ENCODE measurements at regions not wholly inside any gene's neighbourhood (a gene's known extent, or its start where the extent isn't known, plus 50 kb on each side); places are given as distances from the start of the nearest gene placed in this dataset.

GRCh38 chr1:90201467-90202358, 206.8 kb downstream of the ZNF326 start:
- no peak for TF ChIP-seq POLR2AphosphoS5 (IDR thresholded peaks at IDR 0.05; ENCODE audit: low read depth)
- TF ChIP-seq, protein P1, sequence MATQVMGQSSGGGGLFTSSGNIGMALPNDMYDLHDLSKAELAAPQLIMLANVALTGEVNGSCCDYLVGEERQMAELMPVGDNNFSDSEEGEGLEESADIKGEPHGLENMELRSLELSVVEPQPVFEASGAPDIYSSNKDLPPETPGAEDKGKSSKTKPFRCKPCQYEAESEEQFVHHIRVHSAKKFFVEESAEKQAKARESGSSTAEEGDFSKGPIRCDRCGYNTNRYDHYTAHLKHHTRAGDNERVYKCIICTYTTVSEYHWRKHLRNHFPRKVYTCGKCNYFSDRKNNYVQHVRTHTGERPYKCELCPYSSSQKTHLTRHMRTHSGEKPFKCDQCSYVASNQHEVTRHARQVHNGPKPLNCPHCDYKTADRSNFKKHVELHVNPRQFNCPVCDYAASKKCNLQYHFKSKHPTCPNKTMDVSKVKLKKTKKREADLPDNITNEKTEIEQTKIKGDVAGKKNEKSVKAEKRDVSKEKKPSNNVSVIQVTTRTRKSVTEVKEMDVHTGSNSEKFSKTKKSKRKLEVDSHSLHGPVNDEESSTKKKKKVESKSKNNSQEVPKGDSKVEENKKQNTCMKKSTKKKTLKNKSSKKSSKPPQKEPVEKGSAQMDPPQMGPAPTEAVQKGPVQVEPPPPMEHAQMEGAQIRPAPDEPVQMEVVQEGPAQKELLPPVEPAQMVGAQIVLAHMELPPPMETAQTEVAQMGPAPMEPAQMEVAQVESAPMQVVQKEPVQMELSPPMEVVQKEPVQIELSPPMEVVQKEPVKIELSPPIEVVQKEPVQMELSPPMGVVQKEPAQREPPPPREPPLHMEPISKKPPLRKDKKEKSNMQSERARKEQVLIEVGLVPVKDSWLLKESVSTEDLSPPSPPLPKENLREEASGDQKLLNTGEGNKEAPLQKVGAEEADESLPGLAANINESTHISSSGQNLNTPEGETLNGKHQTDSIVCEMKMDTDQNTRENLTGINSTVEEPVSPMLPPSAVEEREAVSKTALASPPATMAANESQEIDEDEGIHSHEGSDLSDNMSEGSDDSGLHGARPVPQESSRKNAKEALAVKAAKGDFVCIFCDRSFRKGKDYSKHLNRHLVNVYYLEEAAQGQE (IDR thresholded peaks at IDR 0.05; ENCODE audit: unreplicated experiment) = no peak
- TF ChIP-seq STAT1 (IDR thresholded peaks at IDR 0.05; ENCODE audit: unreplicated experiment) = no peak
- TF ChIP-seq ZNF331 (CRISPR knock-in tag; IDR thresholded peaks at IDR 0.05; ENCODE audit: low read depth) = no peak
- no peak for TF ChIP-seq CTCF (conservative IDR thresholded peaks at IDR 0.05; ENCODE audit: low read depth in 2 of 2)
- no peak for TF ChIP-seq NANOG (IDR thresholded peaks at IDR 0.05; ENCODE audit: borderline replicate concordance)
- no peak for TF ChIP-seq ZNF114 (CRISPR knock-in tag; IDR thresholded peaks at IDR 0.05)
- TF ChIP-seq EZH2 (IDR thresholded peaks at IDR 0.05; ENCODE audit: low read depth, unreplicated experiment) = no peak
- TF ChIP-seq, protein P2, sequence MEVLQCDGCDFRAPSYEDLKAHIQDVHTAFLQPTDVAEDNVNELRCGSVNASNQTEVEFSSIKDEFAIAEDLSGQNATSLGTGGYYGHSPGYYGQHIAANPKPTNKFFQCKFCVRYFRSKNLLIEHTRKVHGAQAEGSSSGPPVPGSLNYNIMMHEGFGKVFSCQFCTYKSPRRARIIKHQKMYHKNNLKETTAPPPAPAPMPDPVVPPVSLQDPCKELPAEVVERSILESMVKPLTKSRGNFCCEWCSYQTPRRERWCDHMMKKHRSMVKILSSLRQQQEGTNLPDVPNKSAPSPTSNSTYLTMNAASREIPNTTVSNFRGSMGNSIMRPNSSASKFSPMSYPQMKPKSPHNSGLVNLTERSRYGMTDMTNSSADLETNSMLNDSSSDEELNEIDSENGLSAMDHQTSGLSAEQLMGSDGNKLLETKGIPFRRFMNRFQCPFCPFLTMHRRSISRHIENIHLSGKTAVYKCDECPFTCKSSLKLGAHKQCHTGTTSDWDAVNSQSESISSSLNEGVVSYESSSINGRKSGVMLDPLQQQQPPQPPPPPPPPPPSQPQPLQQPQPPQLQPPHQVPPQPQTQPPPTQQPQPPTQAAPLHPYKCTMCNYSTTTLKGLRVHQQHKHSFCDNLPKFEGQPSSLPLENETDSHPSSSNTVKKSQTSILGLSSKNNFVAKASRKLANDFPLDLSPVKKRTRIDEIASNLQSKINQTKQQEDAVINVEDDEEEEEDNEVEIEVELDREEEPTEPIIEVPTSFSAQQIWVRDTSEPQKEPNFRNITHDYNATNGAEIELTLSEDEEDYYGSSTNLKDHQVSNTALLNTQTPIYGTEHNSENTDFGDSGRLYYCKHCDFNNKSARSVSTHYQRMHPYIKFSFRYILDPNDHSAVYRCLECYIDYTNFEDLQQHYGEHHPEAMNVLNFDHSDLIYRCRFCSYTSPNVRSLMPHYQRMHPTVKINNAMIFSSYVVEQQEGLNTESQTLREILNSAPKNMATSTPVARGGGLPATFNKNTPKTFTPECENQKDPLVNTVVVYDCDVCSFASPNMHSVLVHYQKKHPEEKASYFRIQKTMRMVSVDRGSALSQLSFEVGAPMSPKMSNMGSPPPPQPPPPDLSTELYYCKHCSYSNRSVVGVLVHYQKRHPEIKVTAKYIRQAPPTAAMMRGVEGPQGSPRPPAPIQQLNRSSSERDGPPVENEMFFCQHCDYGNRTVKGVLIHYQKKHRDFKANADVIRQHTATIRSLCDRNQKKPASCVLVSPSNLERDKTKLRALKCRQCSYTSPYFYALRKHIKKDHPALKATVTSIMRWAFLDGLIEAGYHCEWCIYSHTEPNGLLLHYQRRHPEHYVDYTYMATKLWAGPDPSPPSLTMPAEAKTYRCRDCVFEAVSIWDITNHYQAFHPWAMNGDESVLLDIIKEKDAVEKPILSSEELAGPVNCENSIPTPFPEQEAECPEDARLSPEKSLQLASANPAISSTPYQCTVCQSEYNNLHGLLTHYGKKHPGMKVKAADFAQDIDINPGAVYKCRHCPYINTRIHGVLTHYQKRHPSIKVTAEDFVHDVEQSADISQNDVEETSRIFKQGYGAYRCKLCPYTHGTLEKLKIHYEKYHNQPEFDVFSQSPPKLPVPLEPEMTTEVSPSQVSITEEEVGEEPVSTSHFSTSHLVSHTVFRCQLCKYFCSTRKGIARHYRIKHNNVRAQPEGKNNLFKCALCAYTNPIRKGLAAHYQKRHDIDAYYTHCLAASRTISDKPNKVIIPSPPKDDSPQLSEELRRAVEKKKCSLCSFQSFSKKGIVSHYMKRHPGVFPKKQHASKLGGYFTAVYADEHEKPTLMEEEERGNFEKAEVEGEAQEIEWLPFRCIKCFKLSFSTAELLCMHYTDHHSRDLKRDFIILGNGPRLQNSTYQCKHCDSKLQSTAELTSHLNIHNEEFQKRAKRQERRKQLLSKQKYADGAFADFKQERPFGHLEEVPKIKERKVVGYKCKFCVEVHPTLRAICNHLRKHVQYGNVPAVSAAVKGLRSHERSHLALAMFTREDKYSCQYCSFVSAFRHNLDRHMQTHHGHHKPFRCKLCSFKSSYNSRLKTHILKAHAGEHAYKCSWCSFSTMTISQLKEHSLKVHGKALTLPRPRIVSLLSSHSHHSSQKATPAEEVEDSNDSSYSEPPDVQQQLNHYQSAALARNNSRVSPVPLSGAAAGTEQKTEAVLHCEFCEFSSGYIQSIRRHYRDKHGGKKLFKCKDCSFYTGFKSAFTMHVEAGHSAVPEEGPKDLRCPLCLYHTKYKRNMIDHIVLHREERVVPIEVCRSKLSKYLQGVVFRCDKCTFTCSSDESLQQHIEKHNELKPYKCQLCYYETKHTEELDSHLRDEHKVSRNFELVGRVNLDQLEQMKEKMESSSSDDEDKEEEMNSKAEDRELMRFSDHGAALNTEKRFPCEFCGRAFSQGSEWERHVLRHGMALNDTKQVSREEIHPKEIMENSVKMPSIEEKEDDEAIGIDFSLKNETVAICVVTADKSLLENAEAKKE (CRISPR knock-in tag; IDR thresholded peaks at IDR 0.05) = no peak
- TF ChIP-seq ETS1 (IDR thresholded peaks at IDR 0.05) = no peak
- TF ChIP-seq EZH2phosphoT487 (IDR thresholded peaks at IDR 0.05; ENCODE audit: unreplicated experiment) = no peak
- TF ChIP-seq JUNB (IDR thresholded peaks at IDR 0.05; ENCODE audit: unreplicated experiment) = no peak
- TF ChIP-seq CREB1 (CRISPR knock-in tag; IDR thresholded peaks at IDR 0.05; ENCODE audit: low read depth) = no peak
- H3K4me3 ChIP-seq = no peak overlapping the region
- H3K27ac ChIP-seq (ENCODE audit: low read depth) = no peak overlapping the region
- H3K79me2 ChIP-seq (replicated peaks; ENCODE audit: insufficient read depth) = no peaks in the 10 kb centered on the region
- no peak overlapping the region for H3K4me2 ChIP-seq
- Mint-ChIP-seq H3K9me3 (no peaks in the 10 kb centered on the region), H3K4me3 (no peak overlapping the region), H3K4me1 (peaks cover 13% of the 10 kb centered on the region), H3K27ac (no peak overlapping the region), H3K36me3 (ENCODE audit: low read depth) (no peaks in the 10 kb centered on the region), H3K27me3 (ENCODE audit: insufficient read depth, low read depth, poor library complexity) (no peaks in the 10 kb centered on the region)
- DNase-seq (ENCODE audit: low spot score) (no peak), ATAC-seq (no peak)
- peaks cover 8% of the 10 kb centered on the region; the same call in 1 of the 2 replicates for H3K4me1 ChIP-seq (ENCODE audit: insufficient read depth)
- no peak overlapping the region for H2AFZ ChIP-seq
- H3K36me3 ChIP-seq (ENCODE audit: insufficient read depth) = no peaks in the 10 kb centered on the region
- no peaks in the 10 kb centered on the region for H3K9me2 ChIP-seq (ENCODE audit: insufficient read depth)
- H4K20me1 ChIP-seq (replicated peaks; ENCODE audit: insufficient read depth) = no peaks in the 10 kb centered on the region
- no peaks in the 10 kb centered on the region for H3K27me3 ChIP-seq (ENCODE audit: insufficient read depth)
- H3F3A ChIP-seq (replicated peaks; ENCODE audit: low read depth) = no peaks in the 10 kb centered on the region

Measured in GM23338 (cell line).